ENCODE measurements at regions not wholly inside any gene's neighbourhood (a gene's known extent, or its start where the extent isn't known, plus 50 kb on each side); places are given as distances from the start of the nearest gene placed in this dataset.

- Histone ChIP-seq H3K79me2 (ENCODE audit: low read length) (no peaks in the 10 kb centered on the region), H3K27me3 (replicated peaks; ENCODE audit: insufficient read depth, low read length) (no peaks in the 10 kb centered on the region), H3F3A (ENCODE audit: insufficient read depth, low read length) (no peaks in the 10 kb centered on the region), H3K9ac (ENCODE audit: low read length) (no peak overlapping the region), H2AFZ (ENCODE audit: low read length) (no peak overlapping the region), H3K4me1 (ENCODE audit: low read length) (peaks cover 5% of the 10 kb centered on the region; the same call in 1 of the 2 replicates), H3K4me2 (ENCODE audit: low read depth, low read length) (no peak overlapping the region), H3K27ac (ENCODE audit: low read length) (no peak overlapping the region), H3K9me2 (replicated peaks; ENCODE audit: insufficient read depth, low read length) (no peaks in the 10 kb centered on the region), H4K20me1 (ENCODE audit: insufficient read depth, low read length) (no peaks in the 10 kb centered on the region), H3K9me3 (replicated peaks; ENCODE audit: insufficient read depth, low read length) (no peaks in the 10 kb centered on the region), H3K4me3 (ENCODE audit: low read length) (no peak overlapping the region), H3K36me3 (replicated peaks; ENCODE audit: insufficient read depth, low read length) (no peaks in the 10 kb centered on the region)
- DNase-seq, result no peak
- TF ChIP-seq EZH2 (optimal IDR thresholded peaks at IDR 0.05; ENCODE audit: low read depth, low read length) (no peak), EZH2phosphoT487 (IDR thresholded peaks at IDR 0.05; ENCODE audit: low read length) (no peak), CTCF (IDR thresholded peaks at IDR 0.05; ENCODE audit: low read length) (no peak)
Observed at GRCh38 chr2:180115269-180115668, 108.2 kb upstream of the CWC22 start.

- Histone ChIP-seq H3K27me3 (replicated peaks; ENCODE audit: insufficient read depth, low read length) (no peaks in the 10 kb centered on the region), H3K9me2 (replicated peaks; ENCODE audit: insufficient read depth, low read length) (no peaks in the 10 kb centered on the region), H3F3A (ENCODE audit: insufficient read depth, low read length) (no peaks in the 10 kb centered on the region), H3K27ac (ENCODE audit: low read length) (no peak overlapping the region), H3K9me3 (replicated peaks; ENCODE audit: insufficient read depth, low read length) (no peaks in the 10 kb centered on the region), H2AFZ (ENCODE audit: low read length) (no peak overlapping the region), H3K4me2 (ENCODE audit: low read depth, low read length) (peak overlapping the region; percentile 10; the same call in 1 of the 2 replicates), H3K4me1 (ENCODE audit: low read length) (peaks cover 5% of the 10 kb centered on the region; the same call in 1 of the 2 replicates), H4K20me1 (ENCODE audit: insufficient read depth, low read length) (no peaks in the 10 kb centered on the region), H3K9ac (ENCODE audit: low read length) (no peak overlapping the region), H3K36me3 (replicated peaks; ENCODE audit: insufficient read depth, low read length) (no peaks in the 10 kb centered on the region), H3K79me2 (ENCODE audit: low read length) (no peaks in the 10 kb centered on the region), H3K4me3 (ENCODE audit: low read length) (no peak overlapping the region)
- DNase-seq, result no peak
- TF ChIP-seq EZH2phosphoT487 (IDR thresholded peaks at IDR 0.05; ENCODE audit: low read length) (no peak), EZH2 (optimal IDR thresholded peaks at IDR 0.05; ENCODE audit: low read depth, low read length) (no peak), CTCF (IDR thresholded peaks at IDR 0.05; ENCODE audit: low read length) (no peak)
Observed at GRCh38 chr2:180111901-180112300, 104.8 kb upstream of the CWC22 start.

GRCh38 chr2:180110469-180110868, 103.4 kb upstream of the CWC22 start:
- Histone ChIP-seq H3K4me2 (ENCODE audit: low read depth, low read length) (no peak overlapping the region), H3K9me3 (replicated peaks; ENCODE audit: insufficient read depth, low read length) (no peaks in the 10 kb centered on the region), H3K27me3 (replicated peaks; ENCODE audit: insufficient read depth, low read length) (no peaks in the 10 kb centered on the region), H3K4me1 (ENCODE audit: low read length) (peaks cover 5% of the 10 kb centered on the region; the same call in 1 of the 2 replicates), H3K9me2 (replicated peaks; ENCODE audit: insufficient read depth, low read length) (no peaks in the 10 kb centered on the region), H3K4me3 (ENCODE audit: low read length) (no peak overlapping the region), H3K36me3 (replicated peaks; ENCODE audit: insufficient read depth, low read length) (no peaks in the 10 kb centered on the region), H3F3A (ENCODE audit: insufficient read depth, low read length) (no peaks in the 10 kb centered on the region), H4K20me1 (ENCODE audit: insufficient read depth, low read length) (no peaks in the 10 kb centered on the region), H3K27ac (ENCODE audit: low read length) (no peak overlapping the region), H3K9ac (ENCODE audit: low read length) (no peak overlapping the region), H3K79me2 (ENCODE audit: low read length) (no peaks in the 10 kb centered on the region), H2AFZ (ENCODE audit: low read length) (no peak overlapping the region)
- no peak for DNase-seq
- no peak for TF ChIP-seq EZH2 (optimal IDR thresholded peaks at IDR 0.05; ENCODE audit: low read depth, low read length)
- no peak for TF ChIP-seq CTCF (IDR thresholded peaks at IDR 0.05; ENCODE audit: low read length)
- no peak for TF ChIP-seq EZH2phosphoT487 (IDR thresholded peaks at IDR 0.05; ENCODE audit: low read length)
